HG03280 (cell line): ENCODE measurements at regions not wholly inside any gene's neighbourhood (a gene's known extent, or its start where the extent isn't known, plus 50 kb on each side); places are given as distances from the start of the nearest gene placed in this dataset.
A peak's percentile ranks its signal among the peaks of the same experiment; 100 is the strongest.

Experiments used
- ATAC-seq: cut with Tn5 transposase; IDR thresholded peaks from one replicate; pipeline ENCODE4 v1.9.1; 2021; ENCODE audit warnings: mild to moderate bottlenecking, moderate library complexity; ENCODE audit not compliant: unreplicated experiment

- ATAC-seq, result peak; percentile 48
Observed at GRCh38 chr1:90155721-90156487, 161.0 kb downstream of the ZNF326 start.

GRCh38 chr1:90154711-90155110 is 159.8 kb downstream of the ZNF326 start:
- no peak for ATAC-seq

GRCh38 chr1:90149101-90149500 is 154.2 kb downstream of the ZNF326 start:
- no peak for ATAC-seq

- no peak for ATAC-seq
Observed at GRCh38 chr1:90147093-90147492, 152.2 kb downstream of the ZNF326 start.

- ATAC-seq, result no peak
Observed at GRCh38 chr1:90144820-90145219, 149.9 kb downstream of the ZNF326 start.

- no peak for ATAC-seq
Observed at GRCh38 chr1:90143591-90143990, 148.7 kb downstream of the ZNF326 start.

- no peak for ATAC-seq
Observed at GRCh38 chr1:90142697-90143096, 147.8 kb downstream of the ZNF326 start.

- no peak for ATAC-seq
Observed at GRCh38 chr1:90139837-90140236, 144.9 kb downstream of the ZNF326 start.

- no peak for ATAC-seq
Observed at GRCh38 chr1:90135286-90135685, 140.4 kb downstream of the ZNF326 start.

GRCh38 chr1:90134175-90134955 is 139.5 kb downstream of the ZNF326 start:
- no peak for ATAC-seq

- ATAC-seq, result no peak
Observed at GRCh38 chr1:90133133-90133532, 138.2 kb downstream of the ZNF326 start.

- no peak for ATAC-seq
Observed at GRCh38 chr1:90132306-90132705, 137.4 kb downstream of the ZNF326 start.

GRCh38 chr1:90127288-90127953 is 132.5 kb downstream of the ZNF326 start:
- no peak for ATAC-seq

GRCh38 chr1:90126834-90127233 is 131.9 kb downstream of the ZNF326 start:
- no peak for ATAC-seq

- ATAC-seq, result no peak
Observed at GRCh38 chr1:90122654-90123340, 127.9 kb downstream of the ZNF326 start.

- ATAC-seq, result no peak
Observed at GRCh38 chr1:90114521-90115141, 119.7 kb downstream of the ZNF326 start.

- ATAC-seq, result no peak
Observed at GRCh38 chr1:90107990-90108389, 113.1 kb downstream of the ZNF326 start.

GRCh38 chr1:90106311-90106710 is 111.4 kb downstream of the ZNF326 start:
- no peak for ATAC-seq

GRCh38 chr1:90104941-90105538 is 110.1 kb downstream of the ZNF326 start:
- no peak for ATAC-seq

GRCh38 chr1:90100566-90100965 is 105.7 kb downstream of the ZNF326 start:
- ATAC-seq, result no peak
